GM21526 (cell line): ENCODE measurements at regions not wholly inside any gene's neighbourhood (a gene's known extent, or its start where the extent isn't known, plus 50 kb on each side); places are given as distances from the start of the nearest gene placed in this dataset.

Experiments used
- ATAC-seq: cut with Tn5 transposase; IDR thresholded peaks from one replicate; pipeline ENCODE4 v1.9.1; 2021; ENCODE audit warnings: moderate library complexity; ENCODE audit not compliant: unreplicated experiment, low FRiP score

DNA sequence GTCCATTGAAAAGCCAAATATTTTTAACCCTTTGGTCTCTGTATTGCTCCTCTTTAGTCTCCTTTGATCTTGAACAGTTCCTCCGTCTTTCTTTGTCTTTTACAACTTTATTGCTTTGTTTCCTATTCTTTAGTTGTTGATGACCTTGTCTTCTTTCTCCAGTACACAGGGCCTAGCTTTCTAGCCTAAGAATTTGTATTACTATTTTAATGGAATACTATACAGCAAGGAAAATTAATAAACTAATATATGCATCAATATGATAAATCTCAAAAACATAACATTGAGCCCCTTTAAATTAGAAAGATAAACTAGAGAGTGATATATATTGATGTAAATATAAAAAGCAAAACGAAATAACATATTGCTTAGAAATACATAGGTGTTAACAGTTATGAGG, 88.7 kb downstream of the NR1D2 start:
- ATAC-seq = no peak

GRCh38 chr3:24034464-24034863, 89.4 kb downstream of the NR1D2 start:
- ATAC-seq = no peak

GRCh38 chr3:24037971-24038370, 92.9 kb downstream of the NR1D2 start:
- ATAC-seq = no peak

- ATAC-seq = no peak
Observed at GRCh38 chr3:24040311-24040710, 95.2 kb downstream of the NR1D2 start.

DNA sequence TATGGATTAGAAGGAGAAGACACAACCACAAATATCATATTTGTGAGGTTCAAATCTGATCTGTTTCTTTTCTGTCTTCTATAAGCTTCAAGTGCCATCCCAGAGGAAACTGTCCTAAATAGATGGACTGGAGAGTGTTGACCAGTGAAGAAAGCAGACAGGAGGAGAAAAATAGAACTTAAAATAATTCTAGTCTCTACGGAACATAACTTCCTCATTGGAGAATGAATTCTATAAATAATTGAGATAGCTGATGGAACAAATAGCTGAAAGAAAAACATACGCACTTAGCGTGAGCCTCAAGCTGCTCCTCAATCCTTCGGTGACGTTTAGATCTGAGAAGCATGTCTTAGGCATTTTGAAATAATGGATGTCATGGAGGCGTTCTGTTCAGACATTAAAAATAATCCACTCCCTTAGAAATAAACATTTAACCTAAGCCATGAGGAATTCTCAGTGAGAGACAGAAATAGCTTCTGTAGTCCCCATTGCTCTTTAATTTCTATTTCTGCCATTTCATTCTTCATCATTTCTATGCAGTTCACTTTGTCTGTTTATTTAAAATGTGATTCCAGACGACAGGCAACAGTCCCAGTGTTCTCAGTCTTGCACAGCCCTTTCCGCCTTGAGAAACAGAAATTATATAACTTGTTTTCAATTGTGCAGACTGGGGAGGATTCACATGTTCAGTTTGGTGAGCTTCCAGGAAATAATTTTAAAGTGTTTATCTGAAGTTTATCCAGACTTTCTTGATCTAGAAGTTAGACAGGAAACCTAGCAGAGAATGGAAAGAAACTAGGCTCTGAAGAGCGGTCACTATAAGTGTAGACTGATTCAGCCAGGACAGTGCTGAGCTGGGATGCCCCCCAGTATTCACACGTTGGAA, 97.3 kb downstream of the NR1D2 start:
- no peak for ATAC-seq

GRCh38 chr3:24043168-24043567, 98.1 kb downstream of the NR1D2 start:
- no peak for ATAC-seq

- no peak for ATAC-seq
Observed at GRCh38 chr3:24043985-24044384, 98.9 kb downstream of the NR1D2 start.

DNA sequence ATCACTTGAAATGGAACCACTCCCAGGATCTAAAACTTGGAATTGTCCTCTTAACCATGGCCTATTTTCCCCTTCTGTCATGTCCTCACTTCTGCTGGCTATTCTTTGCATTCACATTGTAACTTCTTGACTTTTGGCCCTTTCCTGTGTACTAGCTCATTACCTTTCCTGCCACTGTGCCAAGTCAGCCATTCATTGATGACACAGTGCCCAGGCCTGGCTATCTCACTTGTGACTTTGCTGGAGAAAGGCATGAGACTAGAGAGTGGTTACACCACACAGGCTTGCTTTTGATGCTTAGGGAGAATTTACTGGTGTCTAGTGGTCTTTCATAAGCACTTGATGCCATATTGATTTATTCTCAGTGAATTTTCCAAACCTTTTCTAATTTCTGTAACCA, 101.1 kb downstream of the NR1D2 start:
- no peak for ATAC-seq

DNA sequence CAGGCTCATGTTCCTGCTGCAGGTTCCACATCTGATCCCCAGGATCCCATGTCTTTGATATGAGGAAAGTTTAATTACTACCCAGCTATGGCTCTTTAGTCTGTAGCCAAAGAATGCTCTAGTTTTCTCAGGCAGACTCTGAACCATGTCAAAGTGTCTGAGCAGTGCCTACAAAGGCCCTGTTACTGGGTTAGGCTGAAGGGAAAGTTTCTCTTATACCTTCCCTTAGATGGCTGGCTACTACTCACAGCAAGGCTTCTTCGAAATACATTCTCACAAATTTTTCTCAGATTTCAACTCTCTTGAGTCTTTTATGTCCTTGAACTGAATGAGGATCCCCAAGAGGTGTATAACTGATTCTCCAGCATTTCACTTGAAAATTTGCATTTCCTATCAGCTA, 102.4 kb downstream of the NR1D2 start:
- ATAC-seq = peak; percentile 15

DNA sequence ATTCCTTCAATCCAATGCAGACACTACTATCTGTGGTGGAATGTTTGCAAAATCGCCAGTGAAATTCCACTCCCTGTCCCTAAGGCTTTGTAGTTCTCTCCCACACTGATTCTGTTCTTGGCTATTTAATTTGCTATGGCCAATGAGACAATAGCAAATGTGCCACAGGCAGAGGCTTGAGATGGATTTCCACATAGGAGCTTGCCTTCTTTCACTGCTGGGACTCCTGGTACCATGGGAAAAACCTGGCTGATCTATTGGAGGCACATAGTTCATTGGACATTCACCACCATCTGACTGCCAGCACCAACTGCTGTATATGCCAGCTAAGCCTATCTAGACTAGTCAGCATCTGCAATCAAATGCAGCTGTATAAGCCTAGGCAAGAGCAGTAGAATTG, 103.8 kb downstream of the NR1D2 start:
- no peak for ATAC-seq

- ATAC-seq = no peak
Observed at GRCh38 chr3:24052446-24052845, 107.4 kb downstream of the NR1D2 start.

DNA sequence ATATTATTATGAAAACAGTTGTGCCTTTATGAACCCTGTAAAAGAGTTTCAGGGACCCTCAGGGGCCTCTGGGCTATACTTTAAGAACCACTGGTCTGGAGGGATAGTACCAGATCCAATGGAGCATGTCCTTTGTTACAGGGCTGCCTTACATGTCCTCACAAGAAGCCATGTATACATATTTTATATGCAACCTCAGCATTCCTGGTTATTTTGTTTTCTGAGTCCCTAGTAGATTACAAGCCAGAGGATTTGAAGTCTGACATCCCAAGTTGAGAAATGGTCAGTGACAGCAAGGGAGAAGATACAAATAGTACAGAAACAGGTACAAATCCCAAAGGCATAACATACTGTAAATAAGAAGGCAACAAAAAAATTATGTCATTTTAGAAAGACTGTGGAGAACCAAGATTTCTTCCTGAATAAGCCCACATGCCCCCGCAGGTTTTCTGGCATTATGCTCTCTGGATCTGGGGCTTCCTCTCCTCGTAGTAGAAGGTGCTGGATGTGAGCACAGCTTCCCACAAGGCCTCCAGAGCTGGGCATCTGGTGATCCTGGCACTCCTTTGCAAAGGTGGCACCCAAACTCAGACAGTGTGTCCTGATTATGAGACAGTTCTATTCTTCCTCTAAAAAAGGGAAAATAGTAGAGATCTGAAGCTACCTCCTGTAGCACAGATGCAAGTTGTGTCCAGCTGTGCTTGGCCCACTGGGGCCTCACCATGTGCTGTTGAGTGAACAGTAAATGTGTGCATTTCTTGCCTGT, 114.0 kb downstream of the NR1D2 start:
- no peak for ATAC-seq

GRCh38 chr3:24060055-24060454, 115.0 kb downstream of the NR1D2 start:
- ATAC-seq = no peak

- no peak for ATAC-seq
Observed at GRCh38 chr3:24062916-24063315, 117.8 kb downstream of the NR1D2 start.
